GM12864 (cell line): ENCODE measurements at regions not wholly inside any gene's neighbourhood (a gene's known extent, or its start where the extent isn't known, plus 50 kb on each side); places are given as distances from the start of the nearest gene placed in this dataset.

Source experiments
- DNase-seq: peaks from one replicate; pipeline ENCODE4 v3.0.0-alpha.2; 2011; ENCODE audit warnings: low read depth
- H3K4me3 ChIP-seq: 2 replicates; pipeline ENCODE4 v1.5.1; 2011; ENCODE audit warnings: mild to moderate bottlenecking, low read depth, low read length, control low read depth
- CTCF ChIP-seq: IDR thresholded peaks from 2 replicates; pipeline ENCODE4 v1.5.1; 2011; ENCODE audit warnings: low read depth, mild to moderate bottlenecking, moderate library complexity, low read length, control low read depth, inconsistent platforms; ENCODE audit errors: missing control alignments

- no peak for DNase-seq
- no peak for TF ChIP-seq CTCF
- H3K4me3 ChIP-seq: no peak overlapping the region
These were observed 1318.6 kb downstream of the PCDH19 start for GRCh38 chrX:99091459-99091858.

GRCh38 chrX:99078301-99078700 is 1331.8 kb downstream of the PCDH19 start:
- no peak for DNase-seq
- no peak for TF ChIP-seq CTCF
- H3K4me3 ChIP-seq: no peak overlapping the region

GRCh38 chrX:99077099-99077498 is 1333.0 kb downstream of the PCDH19 start:
- DNase-seq: no peak
- TF ChIP-seq CTCF: no peak
- H3K4me3 ChIP-seq: no peak overlapping the region

- no peak for DNase-seq
- no peak for TF ChIP-seq CTCF
- no peak overlapping the region for H3K4me3 ChIP-seq
These were observed 1336.5 kb downstream of the PCDH19 start for GRCh38 chrX:99073551-99073950.

GRCh38 chrX:99051639-99052038 is 1358.4 kb downstream of the PCDH19 start:
- DNase-seq: no peak
- TF ChIP-seq CTCF: no peak

GRCh38 chrX:99033226-99033901 is 1376.7 kb downstream of the PCDH19 start:
- no peak for TF ChIP-seq CTCF
- no peak overlapping the region for H3K4me3 ChIP-seq
- no peak for DNase-seq

More at GRCh38 chrX:99051639-99052038, 1358.4 kb downstream of the PCDH19 start:
- no peak overlapping the region for H3K4me3 ChIP-seq

GRCh38 chrX:99010957-99011356 is 1399.1 kb downstream of the PCDH19 start:
- no peak for DNase-seq
- no peak overlapping the region for H3K4me3 ChIP-seq
- TF ChIP-seq CTCF: no peak
